Progenitor cell of endocrine pancreas (in vitro differentiated cells): ENCODE measurements at regions not wholly inside any gene's neighbourhood (a gene's known extent, or its start where the extent isn't known, plus 50 kb on each side); places are given as distances from the start of the nearest gene placed in this dataset.

Experiments used
- DNase-seq: peaks from one replicate; pipeline ENCODE4 v3.0.0; 2021; ENCODE audit warnings: low spot score; ENCODE audit not compliant: unreplicated experiment
- H3K27ac Mint-ChIP-seq: 2 replicates; pipeline ENCODE4 v1.8.0; 2021; ENCODE audit warnings: mild to moderate bottlenecking, moderate library complexity, mixed read lengths
- H3K27me3 Mint-ChIP-seq: 2 replicates; pipeline ENCODE4 v1.8.0; 2021; ENCODE audit warnings: mixed read lengths
- H3K36me3 Mint-ChIP-seq: 2 replicates; pipeline ENCODE4 v1.8.0; 2022; ENCODE audit warnings: mixed read lengths; ENCODE audit not compliant: insufficient read depth
- H3K4me1 Mint-ChIP-seq: 2 replicates; pipeline ENCODE4 v1.8.0; 2021; ENCODE audit warnings: low read depth, mixed read lengths
- H3K4me3 Mint-ChIP-seq: 2 replicates; pipeline ENCODE4 v1.8.0; 2021; ENCODE audit warnings: low read depth, mild to moderate bottlenecking, moderate library complexity, mixed read lengths
- H3K9me3 Mint-ChIP-seq: 2 replicates; pipeline ENCODE4 v1.8.0; 2021; ENCODE audit warnings: low read depth, mixed read lengths
- TF ChIP-seq, protein P1 (sequence below): fragments of 200-600 bp; sonication (generic); IDR thresholded peaks from one replicate; pipeline ENCODE4 v1.5.0; 2021; ENCODE audit warnings: antibody characterized with exemption, mild to moderate bottlenecking; ENCODE audit not compliant: unreplicated experiment

DNA sequence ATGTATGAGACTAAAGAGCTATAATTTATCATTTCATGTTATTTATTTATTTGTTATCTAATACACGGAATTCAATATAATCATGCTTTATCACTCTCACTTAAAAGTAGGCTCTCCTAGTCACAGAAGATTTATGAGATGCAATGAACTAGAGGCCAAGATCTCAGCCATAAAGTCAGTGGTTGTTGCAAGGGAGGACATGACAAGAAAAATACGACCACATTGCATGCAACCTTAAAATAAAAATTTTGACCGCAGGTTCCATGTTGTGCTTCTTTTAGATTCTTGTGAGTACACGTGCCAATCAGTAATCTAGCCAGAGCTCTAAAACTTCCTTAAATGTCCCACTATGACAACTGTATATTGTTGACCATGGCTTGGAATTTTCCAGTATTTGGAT lies 75.9 kb upstream of the SP8 start:
- H3K27ac Mint-ChIP-seq = no peak overlapping the region
- H3K27me3 Mint-ChIP-seq = no peaks in the 10 kb centered on the region
- DNase-seq = no peak
- TF ChIP-seq, protein P1, sequence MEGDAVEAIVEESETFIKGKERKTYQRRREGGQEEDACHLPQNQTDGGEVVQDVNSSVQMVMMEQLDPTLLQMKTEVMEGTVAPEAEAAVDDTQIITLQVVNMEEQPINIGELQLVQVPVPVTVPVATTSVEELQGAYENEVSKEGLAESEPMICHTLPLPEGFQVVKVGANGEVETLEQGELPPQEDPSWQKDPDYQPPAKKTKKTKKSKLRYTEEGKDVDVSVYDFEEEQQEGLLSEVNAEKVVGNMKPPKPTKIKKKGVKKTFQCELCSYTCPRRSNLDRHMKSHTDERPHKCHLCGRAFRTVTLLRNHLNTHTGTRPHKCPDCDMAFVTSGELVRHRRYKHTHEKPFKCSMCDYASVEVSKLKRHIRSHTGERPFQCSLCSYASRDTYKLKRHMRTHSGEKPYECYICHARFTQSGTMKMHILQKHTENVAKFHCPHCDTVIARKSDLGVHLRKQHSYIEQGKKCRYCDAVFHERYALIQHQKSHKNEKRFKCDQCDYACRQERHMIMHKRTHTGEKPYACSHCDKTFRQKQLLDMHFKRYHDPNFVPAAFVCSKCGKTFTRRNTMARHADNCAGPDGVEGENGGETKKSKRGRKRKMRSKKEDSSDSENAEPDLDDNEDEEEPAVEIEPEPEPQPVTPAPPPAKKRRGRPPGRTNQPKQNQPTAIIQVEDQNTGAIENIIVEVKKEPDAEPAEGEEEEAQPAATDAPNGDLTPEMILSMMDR = no peak
- peaks cover 1% of the 10 kb centered on the region for H3K4me1 Mint-ChIP-seq
- H3K4me3 Mint-ChIP-seq = no peak overlapping the region
- H3K9me3 Mint-ChIP-seq = no peaks in the 10 kb centered on the region
- H3K36me3 Mint-ChIP-seq = no peaks in the 10 kb centered on the region

DNA sequence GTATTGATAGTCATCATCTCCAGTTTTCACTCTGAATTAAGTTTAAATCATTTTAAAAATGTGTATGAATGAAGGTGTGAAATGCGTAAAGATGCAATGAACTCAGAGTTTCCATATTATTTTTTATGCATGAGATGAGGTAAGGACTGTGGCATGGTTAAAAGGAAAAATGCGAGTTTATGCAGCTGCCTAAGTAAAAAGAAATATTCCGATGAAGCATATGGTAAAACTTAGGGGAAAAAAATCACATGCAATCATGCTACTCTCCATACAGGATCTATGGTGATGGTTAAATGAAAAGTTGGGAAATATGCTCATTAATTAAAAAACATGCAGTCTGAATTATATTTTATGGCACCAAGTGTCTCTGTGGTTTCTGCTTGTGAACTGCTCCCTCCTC lies 77.5 kb upstream of the SP8 start:
- no peaks in the 10 kb centered on the region for H3K36me3 Mint-ChIP-seq
- no peaks in the 10 kb centered on the region for H3K27me3 Mint-ChIP-seq
- H3K27ac Mint-ChIP-seq = no peak overlapping the region
- no peak for DNase-seq
- no peak overlapping the region for H3K4me3 Mint-ChIP-seq
- TF ChIP-seq, protein P1 = no peak
- H3K9me3 Mint-ChIP-seq = no peaks in the 10 kb centered on the region
- H3K4me1 Mint-ChIP-seq = peaks cover 1% of the 10 kb centered on the region

DNA sequence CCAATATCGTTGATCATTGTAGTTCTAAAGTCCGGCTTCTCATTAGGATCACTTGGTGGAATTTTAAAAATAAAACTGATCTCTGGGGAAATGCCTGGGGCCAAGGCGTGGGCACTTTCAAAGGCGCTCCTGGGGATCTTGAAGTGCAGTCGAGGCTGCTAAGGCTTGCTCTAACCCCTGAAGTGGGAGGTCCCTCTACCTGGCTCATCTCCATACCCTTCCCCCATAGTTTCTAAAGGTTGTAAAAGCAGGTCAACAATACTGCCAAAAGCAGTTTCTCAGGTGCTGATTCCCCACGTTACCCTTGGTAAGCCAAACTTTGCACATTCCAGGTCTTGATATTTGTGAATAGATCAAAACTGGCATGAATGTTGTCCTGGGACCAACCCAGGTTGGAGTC lies 79.0 kb upstream of the SP8 start:
- DNase-seq = no peak

GRCh38 chr7:20870977-20871376 lies 84.3 kb upstream of the SP8 start:
- H3K27me3 Mint-ChIP-seq = no peaks in the 10 kb centered on the region
- TF ChIP-seq, protein P1 = no peak
- H3K36me3 Mint-ChIP-seq = no peaks in the 10 kb centered on the region
- H3K9me3 Mint-ChIP-seq = no peaks in the 10 kb centered on the region
- DNase-seq = no peak
- no peak overlapping the region for H3K27ac Mint-ChIP-seq
- peaks cover 1% of the 10 kb centered on the region for H3K4me1 Mint-ChIP-seq
- no peak overlapping the region for H3K4me3 Mint-ChIP-seq

More for the DNA sequence above, 79.0 kb upstream of the SP8 start:
- TF ChIP-seq, protein P1 = no peak
- no peaks in the 10 kb centered on the region for H3K36me3 Mint-ChIP-seq
- H3K4me3 Mint-ChIP-seq = no peak overlapping the region
- H3K9me3 Mint-ChIP-seq = no peaks in the 10 kb centered on the region
- no peak overlapping the region for H3K27ac Mint-ChIP-seq
- H3K4me1 Mint-ChIP-seq = peaks cover 1% of the 10 kb centered on the region
- no peaks in the 10 kb centered on the region for H3K27me3 Mint-ChIP-seq

GRCh38 chr7:20892776-20893175 lies 106.1 kb upstream of the SP8 start:
- Mint-ChIP-seq H3K27me3 (no peaks in the 10 kb centered on the region), H3K4me3 (no peak overlapping the region), H3K36me3 (peaks cover 1% of the 10 kb centered on the region), H3K4me1 (no peaks in the 10 kb centered on the region), H3K27ac (no peak overlapping the region), H3K9me3 (peaks cover 12% of the 10 kb centered on the region)
- no peak for DNase-seq
- TF ChIP-seq, protein P1 = no peak

DNA sequence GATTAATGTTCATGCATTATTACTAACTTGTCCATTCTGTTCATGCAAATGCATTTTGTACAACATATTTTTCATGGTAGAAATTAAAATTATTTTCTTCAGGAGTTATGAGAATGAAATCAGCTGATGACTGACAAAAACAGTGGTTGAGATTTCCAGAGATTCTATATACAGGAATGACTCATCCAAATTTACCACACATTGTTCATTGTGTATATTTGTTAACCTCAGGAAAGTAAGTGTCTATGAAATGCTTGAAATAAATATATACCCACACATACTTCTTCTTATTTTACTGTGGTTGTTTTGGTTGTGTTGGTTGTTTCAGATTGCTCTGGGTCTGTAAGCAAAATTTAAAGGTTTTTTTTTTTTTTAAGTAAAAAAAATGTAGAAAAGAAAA lies 108.1 kb upstream of the SP8 start:
- no peaks in the 10 kb centered on the region for H3K36me3 Mint-ChIP-seq

More for the DNA sequence above, 108.1 kb upstream of the SP8 start:
- H3K27me3 Mint-ChIP-seq = no peaks in the 10 kb centered on the region
- no peak for DNase-seq
- H3K4me3 Mint-ChIP-seq = no peak overlapping the region
- H3K27ac Mint-ChIP-seq = no peak overlapping the region
- TF ChIP-seq, protein P1 = no peak
- no peaks in the 10 kb centered on the region for H3K9me3 Mint-ChIP-seq
- no peaks in the 10 kb centered on the region for H3K4me1 Mint-ChIP-seq
